HG02571 (cell line): ENCODE measurements at regions not wholly inside any gene's neighbourhood (a gene's known extent, or its start where the extent isn't known, plus 50 kb on each side); places are given as distances from the start of the nearest gene placed in this dataset.

Experiments used
- ATAC-seq: cut with Tn5 transposase; IDR thresholded peaks from one replicate; pipeline ENCODE4 v1.9.1; 2021; ENCODE audit warnings: mild to moderate bottlenecking, moderate library complexity; ENCODE audit not compliant: unreplicated experiment

DNA sequence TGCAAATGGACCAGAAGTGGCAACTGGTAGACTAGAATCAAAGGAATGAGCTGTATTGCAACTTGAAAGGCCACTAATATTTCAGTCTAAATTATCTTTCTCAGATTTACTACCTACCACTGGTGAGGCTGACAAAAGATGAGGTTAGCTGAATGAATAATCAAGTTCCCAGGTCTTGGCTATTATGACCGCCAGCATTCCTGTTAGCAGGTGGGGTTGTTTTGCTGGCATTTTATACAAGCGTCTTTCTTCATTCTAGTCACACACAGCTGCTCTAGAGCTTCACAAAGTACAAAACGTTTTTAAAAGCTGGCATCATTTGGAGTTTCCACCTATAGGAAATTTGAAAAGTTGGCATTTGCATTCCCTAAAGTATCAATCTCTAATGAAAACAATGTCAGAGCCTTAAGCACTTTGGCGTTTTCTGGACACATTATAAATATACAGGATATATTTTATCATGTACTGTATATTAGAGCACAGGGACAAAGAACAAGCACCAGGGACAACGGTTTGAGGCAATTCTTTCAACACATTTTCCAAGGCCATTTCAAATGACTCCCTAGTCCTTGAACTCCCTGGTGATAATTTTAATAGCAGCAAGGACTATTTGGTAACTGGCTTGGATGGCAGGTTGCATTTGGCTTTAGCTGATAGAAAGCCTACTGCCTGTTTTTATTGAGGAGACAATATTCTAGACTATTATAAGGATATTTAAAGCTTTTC lies 410.2 kb upstream of the CHST9 start:
- no peak for ATAC-seq

DNA sequence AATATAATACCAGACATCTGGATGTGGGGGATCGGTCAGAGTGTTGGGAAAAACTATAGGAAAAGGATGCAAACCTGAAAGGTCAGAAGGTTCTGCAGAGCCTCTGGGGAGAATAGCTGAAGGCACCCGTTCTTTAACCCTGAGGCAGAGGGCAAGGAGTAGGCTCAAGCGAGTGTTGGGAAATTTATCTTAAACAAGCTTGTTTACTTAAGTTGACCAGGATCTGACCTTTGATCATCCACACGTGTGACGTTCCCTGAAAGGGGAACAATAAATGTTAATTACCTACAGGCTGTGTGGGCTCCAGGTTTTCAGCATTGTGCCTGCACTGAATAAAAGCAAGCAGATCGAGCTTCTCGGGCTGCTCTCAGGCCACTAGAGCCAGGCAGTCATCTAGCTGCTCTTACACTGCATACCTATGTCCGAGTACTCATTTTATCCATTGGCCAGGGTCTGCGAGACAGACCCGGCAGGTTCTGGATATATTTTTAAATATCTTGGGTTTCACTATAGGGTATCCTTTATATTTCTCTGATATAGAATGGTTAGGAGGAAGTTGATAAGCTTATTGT lies 400.6 kb upstream of the CHST9 start:
- ATAC-seq, result no peak

DNA sequence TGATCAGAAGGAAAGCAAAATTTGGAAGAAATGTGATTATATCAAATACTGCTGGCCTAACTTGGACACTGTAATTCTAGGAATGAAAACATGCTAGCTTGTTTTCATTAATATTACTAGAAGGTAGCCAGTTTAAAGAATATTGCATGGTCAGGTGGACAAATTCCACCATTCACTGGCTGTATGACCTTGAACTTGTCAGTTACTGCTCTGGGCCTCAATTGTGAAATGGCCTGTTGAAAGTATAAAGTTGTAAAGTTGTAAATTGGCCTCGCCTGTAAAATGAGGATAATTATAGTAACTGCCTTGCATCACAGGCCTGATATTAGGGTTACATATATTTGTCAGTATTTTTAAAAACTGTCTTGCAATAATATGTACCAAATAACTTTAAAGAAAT lies 398.4 kb upstream of the CHST9 start:
- ATAC-seq, result no peak

DNA sequence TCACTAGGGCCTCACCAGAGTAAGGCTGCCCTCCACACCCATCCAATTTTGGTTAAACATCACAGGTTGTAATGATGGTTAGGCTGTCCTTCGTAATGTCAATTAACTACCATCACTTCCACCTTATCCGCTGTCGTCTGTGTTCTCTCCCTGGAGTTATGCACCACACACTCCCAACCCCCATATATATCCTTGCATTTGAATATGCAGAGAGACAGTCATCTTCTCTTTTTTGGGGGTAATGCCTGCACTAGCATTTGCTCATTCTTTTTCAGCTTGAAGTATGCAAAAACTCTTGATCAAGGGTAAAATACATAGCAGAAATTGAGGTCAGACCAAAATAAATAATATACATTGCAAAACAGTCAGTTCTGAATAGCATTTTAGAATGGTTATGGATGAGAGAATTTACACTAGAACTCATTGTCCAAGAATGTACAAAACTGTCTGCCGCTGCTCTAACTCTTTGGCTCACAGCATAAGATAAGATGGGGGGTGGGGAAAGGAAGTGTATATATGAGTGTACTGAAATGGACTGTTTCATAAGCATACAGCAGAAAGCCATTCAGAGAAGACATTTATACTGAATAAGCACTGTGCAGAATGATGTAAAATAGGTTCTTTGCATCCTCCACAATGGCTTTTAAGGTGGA lies 397.8 kb upstream of the CHST9 start:
- ATAC-seq, result no peak

DNA sequence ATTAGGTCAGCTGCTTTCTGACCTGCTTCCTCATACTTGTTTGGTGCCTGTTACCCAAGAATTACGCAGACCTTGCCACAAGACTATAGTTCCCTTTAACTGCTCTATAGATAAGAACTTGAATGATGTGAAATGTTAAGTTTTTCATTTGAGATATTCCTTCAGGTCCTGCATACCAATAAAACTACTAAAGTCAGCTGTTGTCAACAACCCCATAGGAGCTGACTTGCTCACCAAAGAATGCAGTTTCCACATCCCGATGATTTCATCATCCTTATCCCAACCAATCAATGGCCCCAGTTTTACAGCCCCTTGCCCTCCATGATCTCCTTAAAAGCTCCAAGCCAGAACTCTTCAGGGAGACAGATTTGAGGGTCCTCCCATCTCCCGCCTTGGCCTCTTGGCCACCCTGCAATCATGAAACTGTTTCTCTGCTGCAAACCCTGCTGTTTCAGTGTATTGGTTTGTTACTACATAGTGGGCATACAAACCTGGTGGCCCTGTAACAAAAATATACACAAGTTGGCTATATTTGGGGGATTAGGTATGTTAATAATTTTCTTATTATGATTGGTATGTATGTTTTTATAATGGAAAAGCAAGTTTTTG lies 396.3 kb upstream of the CHST9 start:
- ATAC-seq, result no peak

DNA sequence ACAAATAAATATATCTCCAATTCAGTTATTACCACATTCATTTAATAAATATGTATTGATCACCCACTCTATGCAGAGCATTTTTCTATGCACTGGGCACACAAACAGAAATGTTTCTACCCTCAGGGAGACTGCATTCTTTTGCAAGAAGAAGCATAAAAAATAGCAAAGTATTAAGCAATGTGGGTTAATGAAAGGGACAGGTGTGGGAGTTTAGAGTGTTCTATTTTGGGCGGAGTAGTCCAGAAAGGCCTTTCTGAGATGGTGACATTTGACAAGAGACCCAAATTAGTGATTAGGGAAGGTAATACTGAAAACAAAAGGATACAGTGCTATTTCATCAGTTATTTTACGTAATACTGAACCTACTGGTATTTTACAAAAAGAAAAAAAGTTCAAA lies 394.3 kb upstream of the CHST9 start:
- no peak for ATAC-seq

DNA sequence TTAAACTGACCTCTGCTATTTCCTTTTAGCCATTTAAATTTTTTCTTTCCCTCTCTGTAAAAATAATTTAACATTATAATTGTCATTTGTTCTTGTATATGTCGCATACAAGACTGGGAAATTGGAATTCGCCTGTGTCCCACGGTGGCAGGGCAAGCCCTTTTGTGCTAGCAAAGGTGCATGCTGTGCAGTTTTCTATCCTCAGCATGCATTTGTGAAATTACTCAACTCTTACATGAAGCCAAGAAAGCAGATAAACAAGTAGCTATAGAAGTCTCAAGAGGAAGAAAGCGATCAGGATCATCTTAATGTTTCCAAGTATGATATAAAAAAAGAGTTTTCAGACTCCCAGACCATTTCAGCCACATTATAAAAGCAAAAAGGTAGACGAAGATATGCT lies 392.6 kb upstream of the CHST9 start:
- no peak for ATAC-seq

DNA sequence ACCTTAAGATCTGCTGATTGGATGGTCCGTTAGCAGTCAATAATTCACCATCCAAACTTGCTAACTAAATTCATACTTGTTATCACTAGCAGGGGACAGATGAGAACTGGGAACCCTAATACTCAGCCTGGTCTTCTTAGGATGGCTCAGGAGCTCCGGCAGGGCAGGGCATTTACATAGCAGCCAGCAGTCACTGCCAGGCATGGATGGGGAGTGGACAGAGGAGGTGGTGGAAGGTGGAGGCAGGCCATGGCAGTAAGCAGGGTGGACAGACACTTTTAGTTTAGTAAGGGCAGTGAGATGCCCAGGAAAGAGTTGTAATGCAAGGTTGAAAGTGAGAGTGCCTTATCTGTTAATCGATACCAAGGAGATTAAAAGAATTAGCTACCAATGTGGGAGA lies 392.2 kb upstream of the CHST9 start:
- ATAC-seq, result no peak

DNA sequence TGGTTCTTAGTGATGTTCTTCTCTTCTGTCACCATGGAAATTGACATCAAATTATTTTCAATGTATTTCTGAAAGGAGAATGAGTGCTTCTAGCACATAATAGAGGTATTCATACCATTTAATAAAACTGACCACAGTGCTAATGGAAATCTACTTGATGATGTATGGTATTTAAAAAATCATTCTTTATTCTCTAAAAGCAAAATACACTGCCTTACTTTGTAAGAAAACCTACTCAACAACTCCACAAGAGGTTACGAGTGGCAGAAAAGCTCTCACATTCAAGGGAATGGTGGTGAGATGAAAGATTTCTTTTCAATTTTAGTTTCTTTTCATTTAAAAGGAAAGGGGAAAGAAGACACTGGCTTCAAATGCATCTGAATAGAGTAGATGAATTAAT lies 382.3 kb upstream of the CHST9 start:
- ATAC-seq, result no peak

DNA sequence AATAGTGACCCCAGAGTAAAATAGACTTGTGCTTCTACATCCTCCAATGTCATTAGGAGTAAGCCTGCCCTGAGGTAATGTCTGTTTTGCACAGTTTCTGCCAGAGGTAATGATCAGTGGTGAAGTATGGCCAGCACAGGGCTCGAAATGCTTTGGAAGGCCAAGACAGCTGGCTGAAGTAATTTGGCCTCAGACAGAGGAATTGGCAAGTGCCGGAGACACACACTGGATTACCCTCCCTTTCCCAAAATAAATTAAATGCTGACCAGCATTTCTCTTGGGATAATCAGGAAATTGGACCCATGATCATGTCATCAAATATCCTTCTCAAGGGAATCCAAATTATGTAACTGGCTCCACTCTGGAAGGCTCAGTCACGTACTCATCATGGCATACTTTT lies 379.0 kb upstream of the CHST9 start:
- no peak for ATAC-seq

DNA sequence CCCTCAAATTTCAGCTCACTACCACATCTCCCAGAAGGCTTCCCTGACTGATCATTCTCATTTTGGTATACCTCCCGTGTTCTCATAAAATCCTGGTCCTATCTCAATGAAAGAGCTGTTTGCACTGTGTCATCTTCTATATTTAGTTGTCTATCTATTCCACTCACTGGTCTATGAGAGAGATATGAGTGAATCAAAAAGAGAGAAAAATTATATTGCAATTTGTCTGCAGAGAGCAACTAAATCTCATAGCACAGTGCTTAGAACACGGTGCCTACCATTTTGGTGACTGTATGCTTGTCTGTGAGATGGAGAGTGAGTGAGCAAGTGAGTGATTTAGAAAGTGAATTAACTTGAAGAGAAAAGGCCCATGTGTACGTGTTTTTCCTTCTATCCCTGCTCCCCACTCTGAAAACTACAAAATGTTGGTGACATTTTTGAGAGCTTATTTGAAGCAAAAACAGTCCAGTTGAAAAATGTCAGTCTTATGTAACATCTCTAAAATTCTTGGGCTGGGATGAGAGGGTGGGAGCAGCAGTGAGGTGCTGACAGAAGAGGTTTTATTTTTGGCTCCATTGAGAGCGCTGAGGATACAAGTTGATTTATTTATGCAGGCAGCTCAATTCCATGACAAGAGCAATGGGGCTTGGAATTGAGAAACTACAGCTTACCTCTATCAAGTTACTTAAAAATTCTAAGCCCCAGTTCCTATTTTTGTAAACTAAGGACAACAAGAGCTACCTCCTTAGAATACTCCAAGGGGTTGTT lies 373.5 kb upstream of the CHST9 start:
- no peak for ATAC-seq

DNA sequence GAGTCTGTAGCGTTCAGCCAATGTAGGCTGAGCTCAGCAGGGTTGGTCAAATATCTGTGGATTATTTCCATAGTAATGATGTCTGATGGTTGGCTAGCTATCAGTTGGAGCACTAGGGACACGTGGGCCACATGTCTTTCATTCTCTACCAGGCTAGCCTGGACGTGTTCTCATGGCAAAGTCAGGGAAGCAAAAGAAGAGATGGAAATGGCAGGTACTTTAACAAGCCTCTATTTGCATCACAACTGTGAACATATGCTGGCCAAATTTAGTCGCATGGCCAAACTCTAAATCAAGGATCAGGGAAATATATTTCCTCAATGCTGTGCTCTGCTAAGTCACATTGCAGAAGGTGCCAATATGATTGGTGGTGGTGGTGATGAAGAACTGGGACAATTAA lies 371.6 kb upstream of the CHST9 start:
- ATAC-seq, result no peak

DNA sequence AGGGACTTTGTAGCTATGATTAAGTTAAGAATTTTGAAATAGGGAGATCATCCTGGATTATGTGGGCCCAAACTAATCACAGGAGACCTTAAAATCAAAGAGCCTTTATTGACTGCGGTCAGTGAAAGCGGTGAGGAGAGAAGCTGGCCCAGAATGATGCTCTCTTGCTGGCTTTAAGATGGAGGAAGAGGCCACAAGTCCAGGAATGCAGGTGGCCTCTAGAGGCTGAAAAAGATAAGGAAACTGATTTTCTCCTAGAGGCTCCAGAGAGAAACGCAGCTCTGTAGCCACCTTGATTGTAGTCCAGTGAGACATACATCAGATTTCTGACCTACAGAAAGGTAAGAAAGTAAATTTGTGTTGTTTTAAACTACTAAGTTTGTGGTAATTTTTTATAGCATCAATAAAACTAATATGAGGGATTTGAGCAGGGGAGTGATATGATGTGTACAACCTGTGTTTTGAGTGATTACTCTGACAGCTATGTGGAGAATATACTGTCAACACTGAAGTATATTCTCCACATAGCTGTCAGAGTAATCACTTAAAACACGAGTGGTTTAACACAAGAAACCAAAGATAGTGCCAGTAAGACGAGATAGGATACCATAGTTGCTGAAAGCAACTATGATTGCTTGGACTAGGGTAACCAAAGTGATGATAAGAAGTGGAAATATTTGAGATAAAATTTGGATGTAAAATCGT lies 364.4 kb upstream of the CHST9 start:
- ATAC-seq, result no peak

DNA sequence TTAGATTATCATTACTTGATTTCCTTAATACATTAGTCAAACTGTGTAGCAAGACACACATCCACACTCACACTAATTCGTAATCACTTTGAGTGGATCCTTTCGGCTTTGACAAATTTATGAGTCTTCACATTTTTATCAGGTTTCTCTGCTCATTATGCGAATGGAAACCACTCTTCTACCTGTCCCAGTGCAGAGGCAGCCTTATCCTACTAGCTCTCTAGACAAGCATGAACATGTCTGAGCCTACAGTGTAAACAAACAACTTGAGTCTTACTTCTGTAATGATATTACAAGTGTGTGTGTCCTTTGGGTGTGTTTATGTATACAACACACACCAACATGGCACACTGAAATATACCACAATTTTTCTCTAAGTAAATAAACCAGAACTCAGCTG lies 361.9 kb upstream of the CHST9 start:
- ATAC-seq, result no peak

DNA sequence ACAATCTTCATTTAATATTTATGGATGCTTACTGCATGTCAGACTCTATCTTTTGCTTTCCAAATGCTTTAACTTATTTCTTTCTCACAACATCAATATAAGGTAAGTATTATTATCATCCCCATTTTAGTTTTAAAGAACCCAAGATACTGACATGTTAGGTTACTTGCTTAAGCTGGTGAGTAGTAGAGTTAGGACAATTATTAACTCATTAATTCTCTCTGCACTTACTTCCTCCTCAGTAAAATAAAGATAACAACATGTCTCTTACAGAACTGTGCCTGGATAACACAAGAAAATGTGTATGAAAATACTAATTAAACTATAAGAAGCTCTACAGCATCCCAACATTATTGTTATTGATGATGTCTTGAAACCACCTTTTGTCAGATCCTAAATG lies 359.1 kb upstream of the CHST9 start:
- no peak for ATAC-seq

DNA sequence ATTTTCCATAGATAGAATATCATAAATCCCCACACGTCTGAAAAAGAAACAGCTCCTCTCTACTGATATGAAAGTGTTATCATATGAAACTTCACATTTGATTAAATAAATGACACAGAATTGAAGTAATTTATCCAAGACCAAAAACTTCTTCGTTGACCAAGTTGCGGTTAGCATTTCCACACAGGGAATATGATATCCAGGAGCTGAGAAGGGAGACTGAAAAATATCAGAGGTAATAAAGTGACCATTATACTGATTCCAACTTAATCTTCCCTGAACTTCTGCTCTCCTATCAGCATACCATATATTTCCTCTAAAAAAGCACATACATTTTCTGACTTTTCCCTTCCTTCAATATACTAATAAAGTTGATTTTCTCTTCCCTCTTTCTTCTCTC lies 356.2 kb upstream of the CHST9 start:
- no peak for ATAC-seq

DNA sequence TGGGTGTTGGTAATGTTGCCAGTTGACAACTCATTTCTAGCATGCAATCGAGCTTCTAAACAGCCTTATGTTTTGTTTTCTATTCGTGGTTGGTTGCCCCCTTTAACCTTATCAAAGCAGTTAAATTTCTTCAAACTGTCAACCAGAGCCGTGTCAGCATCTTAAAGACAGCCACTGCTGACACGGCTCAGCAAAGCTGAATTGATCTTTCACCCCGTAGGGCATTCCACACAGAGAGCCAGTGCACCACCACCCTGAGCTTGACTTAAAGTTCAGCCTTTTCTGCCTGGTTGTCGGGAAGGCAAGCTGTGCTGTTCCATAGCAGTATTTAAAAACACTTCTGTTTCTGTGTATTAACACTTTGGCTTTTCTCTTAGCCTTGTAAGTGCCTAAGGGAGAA lies 355.0 kb upstream of the CHST9 start:
- no peak for ATAC-seq

DNA sequence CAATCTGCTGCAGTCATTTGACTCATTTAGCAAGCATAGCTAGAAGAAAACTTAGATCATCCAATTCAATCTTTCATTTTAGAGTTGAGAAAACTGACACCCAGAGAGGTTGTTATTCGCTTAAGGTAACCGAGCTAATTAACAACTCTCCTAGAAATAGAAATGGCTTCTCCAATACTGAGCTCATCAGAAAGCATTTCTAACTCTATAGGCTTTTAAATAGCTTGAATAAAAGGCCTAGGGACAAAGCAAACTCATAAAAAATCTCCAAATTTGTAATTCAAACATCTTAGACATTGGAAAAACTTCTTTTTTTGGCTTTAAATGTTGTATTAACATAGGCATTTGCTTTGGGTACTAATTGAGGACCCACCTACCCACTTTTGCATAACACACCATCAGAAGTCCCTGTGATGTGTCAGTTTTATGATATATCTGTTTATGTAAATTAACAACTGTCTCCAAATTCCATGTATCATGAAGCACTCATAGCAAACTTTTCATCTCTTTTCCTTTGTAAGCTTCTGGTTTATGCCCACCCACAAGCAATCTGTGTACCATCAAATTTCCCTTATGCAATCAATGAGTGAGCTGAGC lies 343.9 kb upstream of the CHST9 start:
- ATAC-seq, result no peak

DNA sequence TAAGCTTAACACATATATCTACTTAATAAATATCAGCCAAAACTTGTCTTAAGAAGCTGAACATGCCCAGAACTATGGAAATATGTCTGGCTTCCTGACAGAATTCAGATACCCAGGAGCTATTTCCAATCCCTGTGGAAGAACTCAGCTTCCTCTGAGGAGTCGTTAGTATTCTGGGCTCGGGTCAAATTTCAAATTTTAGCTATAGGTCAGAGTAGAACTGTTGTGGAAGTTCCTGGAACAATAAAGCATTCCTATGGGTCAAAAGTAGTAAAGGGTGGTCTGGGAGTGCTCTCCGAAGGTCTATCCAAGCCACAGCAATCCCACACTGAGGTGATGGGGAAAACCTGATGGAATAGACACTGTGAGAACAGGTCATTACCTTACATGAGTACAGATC lies 342.7 kb upstream of the CHST9 start:
- ATAC-seq, result no peak

DNA sequence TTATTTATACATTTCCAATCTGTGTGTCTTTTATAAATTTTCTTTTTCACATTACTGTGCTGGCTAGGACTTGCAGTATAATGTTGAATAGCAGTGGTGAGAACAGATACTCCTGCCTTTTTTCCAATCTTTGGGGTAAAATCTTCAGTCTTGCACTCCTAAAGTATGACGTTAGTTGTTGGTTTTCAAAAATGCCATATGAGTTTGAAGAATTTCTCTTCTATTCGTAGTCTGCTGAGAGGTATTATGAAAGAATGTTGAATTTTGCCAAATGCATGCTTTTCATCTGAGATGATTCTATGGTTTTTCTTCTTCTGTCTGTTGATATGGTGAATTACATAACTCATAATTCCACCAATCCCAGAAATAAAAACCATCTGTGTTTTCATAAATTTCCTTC lies 335.3 kb upstream of the CHST9 start:
- ATAC-seq, result no peak
